Right lobe of liver (tissue), 4 donors: ENCODE measurements at regions not wholly inside any gene's neighbourhood (a gene's known extent, or its start where the extent isn't known, plus 50 kb on each side); places are given as distances from the start of the nearest gene placed in this dataset.

Source experiments
- CTCF ChIP-seq, 4 donors: fragments of 200-600 bp in 3 of 4; fragments of 450-650 bp in 1 of 4; IDR thresholded peaks; one replicate each; pipeline versions ENCODE4 v1.5.1 to v1.8.0; 2016 to 2022; ENCODE audit warnings: antibody characterized with exemption in 4 of 4, mild to moderate bottlenecking in 2 of 4
- POLR2A ChIP-seq: fragments of 450-650 bp; IDR thresholded peaks from one replicate; pipeline ENCODE4 v1.6.1; 2017; ENCODE audit warnings: antibody characterized with exemption, mild to moderate bottlenecking
- donor health status: DM: no; HTN: no; CAD: no.
- donor health status: DM: no; HTN: no; CAD: no.
- donor health status: DM: no; HTN: yes; CAD: no.

- TF ChIP-seq CTCF (IDR thresholded peaks at IDR 0.05) (no peak), POLR2A (no peak)
Measured at GRCh38 chr7:42742318-42742717, 169.6 kb downstream of the C7orf25 start.
